Astrocyte of the spinal cord (primary cell): ENCODE measurements at regions not wholly inside any gene's neighbourhood (a gene's known extent, or its start where the extent isn't known, plus 50 kb on each side); places are given as distances from the start of the nearest gene placed in this dataset.
A peak's percentile ranks its signal among the peaks of the same experiment; 100 is the strongest.

ENCODE experiments used
- DNase-seq: peaks from one replicate; pipeline ENCODE4 v3.0.0; 2011; ENCODE audit warnings: low read depth, low spot score
- H3K4me3 ChIP-seq: 2 replicates; pipeline ENCODE4 v1.5.1; 2011; ENCODE audit warnings: low read depth, mild to moderate bottlenecking, low read length, moderate library complexity
- CTCF ChIP-seq: IDR thresholded peaks from 2 replicates; pipeline ENCODE4 v1.5.1; 2012; ENCODE audit warnings: low read depth, mild to moderate bottlenecking, low read length, inconsistent platforms
- in situ Hi-C: cut with HindIII; loops from 2 replicates; pipeline ENCODE4 v1.10.0; 2017; ENCODE audit warnings: low sequenced_read_pairs

- no peak overlapping the region for H3K4me3 ChIP-seq
- DNase-seq, result no peak
These were observed 101.8 kb upstream of the FZD8 start for GRCh38 chr10:35743851-35744250.

GRCh38 chr10:35743351-35743750, 101.3 kb upstream of the FZD8 start:
- H3K4me3 ChIP-seq, result no peak overlapping the region
- TF ChIP-seq CTCF, result no peak
- in situ Hi-C loops, result no loop called here
- DNase-seq, result no peak

More at GRCh38 chr10:35743851-35744250, 101.8 kb upstream of the FZD8 start:
- in situ Hi-C loops, result no loop called here
- TF ChIP-seq CTCF, result no peak

- TF ChIP-seq CTCF, result no peak
These were observed 97.9 kb upstream of the FZD8 start for GRCh38 chr10:35739998-35740397.

GRCh38 chr10:35735412-35735811, 93.3 kb upstream of the FZD8 start:
- TF ChIP-seq CTCF, result no peak
- in situ Hi-C loops, result no loop called here
- peak; percentile 8 for DNase-seq
- no peak overlapping the region for H3K4me3 ChIP-seq

More at GRCh38 chr10:35739998-35740397, 97.9 kb upstream of the FZD8 start:
- peak; percentile 44 for DNase-seq
- in situ Hi-C loops, result no loop called here
- H3K4me3 ChIP-seq, result no peak overlapping the region

GRCh38 chr10:35731828-35732227, 89.7 kb upstream of the FZD8 start:
- no peak for DNase-seq
- no peak overlapping the region for H3K4me3 ChIP-seq
- in situ Hi-C loops, result no loop called here
- no peak for TF ChIP-seq CTCF

GRCh38 chr10:35728341-35728740, 86.2 kb upstream of the FZD8 start:
- no peak for TF ChIP-seq CTCF
- DNase-seq, result no peak
- in situ Hi-C loops, result no loop called here
- no peak overlapping the region for H3K4me3 ChIP-seq

- in situ Hi-C loops, result no loop called here
- no peak for TF ChIP-seq CTCF
- H3K4me3 ChIP-seq, result no peak overlapping the region
- no peak for DNase-seq
These were observed 84.8 kb upstream of the FZD8 start for GRCh38 chr10:35726846-35727245.
